NCI-H524 (cell line): ENCODE measurements at regions not wholly inside any gene's neighbourhood (a gene's known extent, or its start where the extent isn't known, plus 50 kb on each side); places are given as distances from the start of the nearest gene placed in this dataset.
"Not testable (repeated sequence)": the region's sequence is repeated elsewhere in the genome, so short reads cannot be mapped to it uniquely, and the experiment has no call there.

Experiments used
- DNase-seq, 2 experiments: peaks; one replicate each; lab custom pipeline; 2025; lab: John Stamatoyannopoulos, UW

GRCh38 chr5:159784993-159785392 lies 131.3 kb upstream of the ADRA1B start:
- DNase-seq: no peak

DNA sequence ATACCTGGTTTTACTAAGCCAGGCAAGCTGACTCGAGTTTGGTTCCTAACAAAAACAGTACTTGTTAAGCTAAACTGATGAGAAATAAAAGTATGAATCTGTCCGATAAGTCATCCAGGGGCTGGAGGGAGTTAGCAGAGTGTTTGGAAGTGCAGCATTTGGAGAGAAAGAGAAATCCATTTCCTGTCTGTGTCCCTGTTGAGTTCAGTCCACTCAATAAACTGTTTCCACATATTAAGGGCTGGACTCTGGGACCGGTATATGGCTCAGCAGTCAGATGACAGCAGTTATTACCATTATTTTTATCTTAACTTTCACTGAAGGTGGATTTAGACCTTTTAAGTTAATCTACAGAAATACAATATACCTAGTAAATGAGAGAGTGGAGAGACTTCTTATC lies 130.6 kb upstream of the ADRA1B start:
- DNase-seq: no peak

GRCh38 chr5:159786201-159786600 lies 130.1 kb upstream of the ADRA1B start:
- DNase-seq: no peak

DNA sequence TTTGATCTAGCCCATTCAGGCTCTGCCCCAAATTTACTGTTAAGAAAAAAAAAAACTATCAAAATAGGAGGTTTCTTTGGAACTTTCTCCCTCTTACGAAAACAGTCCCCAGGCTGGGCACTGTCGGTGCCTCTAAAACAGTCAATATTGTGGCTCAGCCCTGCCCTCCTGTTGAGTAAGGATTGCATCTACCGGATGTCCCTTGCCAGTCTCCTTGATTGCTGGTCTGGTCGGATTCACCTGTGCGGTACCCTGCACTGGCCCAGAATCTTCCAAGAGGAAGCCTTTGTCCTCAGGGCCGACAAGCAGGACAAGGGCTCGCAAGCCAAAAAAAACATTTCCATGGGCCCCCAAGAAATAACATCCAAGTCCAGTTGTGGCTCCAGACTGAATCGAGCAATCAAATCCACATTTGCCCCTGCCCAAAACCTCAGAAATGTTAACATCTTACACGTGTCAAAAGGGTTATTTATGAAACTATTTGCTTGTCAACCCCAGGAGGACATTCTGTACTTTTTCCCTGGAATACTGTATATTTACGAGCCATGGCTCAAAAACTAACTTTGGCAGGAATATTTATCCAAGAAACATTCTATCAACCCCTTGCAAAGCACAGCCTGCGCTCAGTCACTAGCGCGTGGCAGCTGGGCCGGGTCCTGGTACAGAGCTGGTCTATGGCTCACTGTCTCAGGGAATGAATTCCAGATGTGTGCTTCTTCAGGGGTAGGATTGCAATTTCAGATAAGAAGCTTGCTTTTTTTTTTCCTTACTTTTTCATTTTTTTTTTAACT lies 129.2 kb upstream of the ADRA1B start:
- DNase-seq: no peak

DNA sequence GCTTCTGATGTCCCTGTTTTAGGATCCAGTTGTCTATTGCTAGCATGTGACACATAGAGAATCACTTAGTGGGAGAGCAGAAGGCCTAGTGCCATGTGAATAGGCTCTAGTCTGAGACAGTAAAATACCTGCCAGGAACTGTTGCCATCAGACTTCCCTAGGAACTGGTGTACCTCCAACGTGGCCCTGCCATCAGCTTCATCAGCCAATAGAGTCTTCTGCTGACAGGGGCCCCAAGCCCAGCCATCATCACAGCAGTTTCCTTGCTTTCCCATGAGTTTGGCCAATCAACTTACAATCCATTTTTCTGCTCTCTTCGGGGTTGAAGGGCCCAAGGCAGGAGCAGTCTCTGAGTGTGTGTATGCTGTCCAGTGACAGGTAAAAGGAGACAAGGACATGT lies 128.4 kb upstream of the ADRA1B start:
- no peak for DNase-seq

DNA sequence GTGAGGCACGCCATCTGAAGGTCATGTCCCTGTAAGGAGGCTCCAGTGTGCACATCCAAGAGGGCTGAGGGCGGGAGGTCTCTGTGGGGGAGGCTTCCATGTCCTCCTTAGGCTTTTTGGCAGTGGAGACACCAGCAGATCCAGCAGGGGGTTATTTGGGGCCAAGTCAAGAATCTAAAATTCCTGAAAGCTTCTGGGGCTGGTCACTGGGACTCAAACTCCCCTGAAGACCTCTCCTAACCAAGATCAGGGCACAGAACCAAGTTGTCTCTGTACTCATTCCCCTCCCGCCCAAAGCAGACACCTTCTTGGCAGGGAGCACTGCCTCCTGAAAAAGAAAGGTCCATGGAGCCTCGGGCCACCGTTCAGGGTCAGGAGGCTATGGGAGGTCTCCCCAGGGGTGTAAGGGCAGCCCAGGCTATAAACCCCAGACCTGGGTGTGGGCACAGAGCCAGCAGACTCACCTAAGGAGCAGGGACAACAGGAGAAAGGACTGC lies 127.4 kb upstream of the ADRA1B start:
- DNase-seq: no peak

DNA sequence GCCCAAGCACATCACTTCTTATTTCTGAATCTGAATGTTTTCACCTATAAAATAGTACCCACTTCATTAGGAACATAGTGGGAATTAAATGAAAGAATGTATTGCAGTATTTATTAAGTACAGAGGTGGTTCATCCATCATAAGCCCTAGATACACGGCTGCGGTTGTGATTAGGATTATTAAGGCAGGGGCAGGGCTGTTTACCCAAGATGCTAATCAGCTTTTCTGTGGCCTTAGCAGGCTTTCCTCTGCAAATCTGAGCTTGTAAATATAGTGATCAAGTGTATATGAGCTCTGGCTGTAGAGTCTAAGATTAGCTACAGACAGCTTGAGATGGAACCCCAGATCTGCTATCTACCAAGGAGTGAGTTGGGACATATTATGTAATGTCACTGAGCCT lies 124.1 kb upstream of the ADRA1B start:
- DNase-seq: no peak

- DNase-seq: no peak
Measured at GRCh38 chr5:159797261-159797970, 118.9 kb upstream of the ADRA1B start.

DNA sequence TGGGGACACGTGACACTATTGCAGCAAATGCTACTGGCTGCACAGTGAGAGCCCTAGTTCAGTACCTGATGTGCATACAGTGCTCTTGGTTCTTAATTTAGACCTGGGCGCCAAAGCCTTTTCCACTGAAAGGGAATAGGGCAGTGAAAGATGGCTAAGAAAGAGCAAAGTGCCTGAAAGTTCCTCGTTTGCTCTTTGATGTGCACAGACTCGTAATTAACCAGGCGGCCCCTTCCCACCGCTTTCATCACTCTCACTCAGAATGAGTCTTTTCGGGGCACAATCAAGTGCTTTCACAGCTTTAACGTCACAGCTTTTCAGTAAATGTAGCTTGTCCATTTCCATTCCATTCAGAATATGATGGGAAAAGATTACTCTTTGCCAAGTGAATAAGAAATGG lies 116.6 kb upstream of the ADRA1B start:
- DNase-seq: no peak

GRCh38 chr5:159800131-159800840 lies 116.0 kb upstream of the ADRA1B start:
- no peak for DNase-seq

DNA sequence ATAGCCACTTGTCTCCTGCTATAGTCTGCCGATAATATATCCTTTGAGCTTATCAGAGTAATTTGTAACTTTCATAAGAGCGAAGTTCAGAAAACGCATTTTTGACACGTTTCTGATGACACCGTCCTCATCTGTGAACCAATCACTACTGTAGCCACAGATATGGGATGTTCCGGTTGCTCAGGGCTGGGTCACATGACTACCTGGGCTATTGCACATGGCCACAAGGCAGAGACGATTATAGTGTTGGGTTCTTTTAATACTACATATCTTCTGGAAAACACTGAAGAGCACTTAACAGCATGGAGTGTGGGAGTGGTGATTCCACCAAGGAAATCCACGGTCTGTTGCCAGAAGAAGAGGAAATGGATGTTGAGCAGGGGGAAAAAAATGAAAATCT lies 115.0 kb upstream of the ADRA1B start:
- DNase-seq: no peak

DNA sequence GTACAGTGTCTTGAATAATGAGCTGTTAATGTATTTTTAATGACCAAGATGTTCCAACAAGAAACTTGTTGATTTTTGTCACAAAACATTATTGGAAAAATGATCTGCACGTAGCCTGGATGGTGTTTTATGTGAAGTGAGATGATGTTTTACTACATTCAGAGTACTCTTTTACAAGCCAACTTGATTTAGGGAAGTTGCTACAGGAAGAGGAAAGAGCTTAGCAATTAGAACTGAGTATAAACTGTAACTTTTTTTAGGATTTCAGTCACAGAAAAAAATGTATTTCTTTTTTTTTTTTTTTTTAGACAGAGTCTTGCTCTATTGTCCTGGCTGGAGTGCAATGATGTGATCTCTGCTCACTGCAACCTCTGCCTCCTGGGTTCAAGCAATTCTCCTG lies 113.6 kb upstream of the ADRA1B start:
- no peak for DNase-seq

DNA sequence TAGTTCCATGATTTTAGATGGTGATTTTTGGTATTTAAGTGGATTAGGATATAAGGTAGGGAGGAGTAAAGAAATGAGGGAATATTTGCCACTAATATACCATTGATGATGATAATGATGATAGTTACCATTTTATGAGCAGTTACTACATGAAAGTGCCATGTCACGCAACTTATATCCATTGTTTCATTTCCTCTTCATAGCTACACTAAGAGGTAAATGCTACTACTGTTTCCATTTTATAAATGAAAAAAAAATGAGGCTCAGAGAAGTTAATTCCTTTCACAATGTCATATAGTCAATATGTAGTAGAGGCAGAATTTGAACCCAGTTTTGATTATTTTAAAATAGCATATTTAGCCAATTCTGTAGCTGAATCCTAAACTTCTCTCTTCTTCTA lies 112.2 kb upstream of the ADRA1B start:
- DNase-seq: no peak

DNA sequence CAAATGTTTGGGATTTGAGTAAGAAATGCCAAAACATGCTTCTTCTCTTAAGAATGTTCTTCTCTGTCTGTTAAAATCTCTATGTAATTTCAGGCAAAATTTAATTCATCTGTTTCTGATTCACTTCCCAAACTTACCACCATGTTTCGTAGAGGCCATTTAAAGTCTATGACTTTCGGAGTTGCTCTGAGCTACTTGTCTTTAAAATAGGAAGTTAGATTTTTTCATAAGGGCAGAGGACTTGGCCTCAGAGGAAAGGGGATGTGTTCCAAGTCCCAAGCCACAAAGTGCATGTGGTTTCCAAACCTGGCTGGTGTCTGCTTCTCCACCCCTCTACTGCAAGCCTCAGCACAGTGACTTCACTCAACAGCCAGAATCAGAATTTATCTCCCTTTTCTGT lies 111.3 kb upstream of the ADRA1B start:
- DNase-seq: no peak

- DNase-seq: not testable (repeated sequence)
Measured at GRCh38 chr5:159807135-159807534, 109.1 kb upstream of the ADRA1B start.

DNA sequence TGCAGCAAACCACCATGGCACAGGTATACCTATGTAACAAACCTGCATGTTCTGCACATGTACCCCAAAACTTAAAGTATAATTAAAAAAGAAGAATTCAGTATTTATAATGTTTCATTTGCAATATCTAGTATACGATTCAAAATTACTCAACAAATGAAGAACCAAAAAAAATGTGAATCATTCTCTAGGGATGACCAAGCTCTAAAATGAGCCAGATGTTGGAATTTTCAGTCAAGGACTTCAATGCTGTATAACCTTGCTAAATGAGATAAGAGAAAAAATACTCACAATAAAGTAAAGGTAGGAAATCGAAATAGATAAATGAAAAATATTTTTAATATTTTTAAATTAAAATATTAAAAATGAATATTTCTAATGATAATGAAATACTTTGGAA lies 108.7 kb upstream of the ADRA1B start:
- no peak for DNase-seq

DNA sequence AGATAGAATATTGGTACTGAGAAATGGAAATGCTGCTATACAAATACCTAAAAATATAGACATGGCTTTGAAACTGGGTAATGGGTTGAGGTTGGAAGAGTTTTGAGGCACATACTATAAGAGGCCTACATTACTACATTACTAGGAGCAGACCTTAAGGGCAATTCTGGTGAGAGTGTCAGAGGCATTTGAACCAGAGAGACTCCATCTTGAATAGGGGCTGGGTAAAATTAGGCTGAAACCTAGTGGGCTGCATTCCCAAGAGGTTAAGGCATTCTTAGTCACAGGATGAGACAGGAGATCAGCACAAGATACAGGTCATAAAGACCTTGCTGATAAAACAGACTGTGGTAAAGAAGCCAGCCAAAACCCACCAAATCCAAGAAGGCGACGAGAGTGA lies 104.6 kb upstream of the ADRA1B start:
- DNase-seq: no peak

DNA sequence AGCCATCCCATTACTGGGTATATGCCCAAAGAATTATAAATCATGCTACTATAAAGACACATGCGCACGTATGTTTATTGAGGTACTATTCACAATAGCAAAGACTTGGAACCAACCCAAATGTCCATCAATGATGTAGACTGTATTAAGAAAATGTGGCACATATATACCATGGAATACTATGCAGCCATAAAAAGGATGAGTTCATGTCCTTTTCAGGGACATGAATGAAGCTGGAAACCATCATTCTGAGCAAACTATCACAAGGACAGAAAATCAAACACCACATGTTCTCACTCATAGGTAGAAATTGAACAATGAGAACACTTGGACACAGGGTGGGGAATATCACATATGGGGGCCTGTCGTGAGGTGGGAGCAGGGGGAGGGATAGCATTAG lies 103.5 kb upstream of the ADRA1B start:
- DNase-seq: not testable (repeated sequence)

- no peak for DNase-seq
Measured at GRCh38 chr5:159814222-159814621, 102.1 kb upstream of the ADRA1B start.

DNA sequence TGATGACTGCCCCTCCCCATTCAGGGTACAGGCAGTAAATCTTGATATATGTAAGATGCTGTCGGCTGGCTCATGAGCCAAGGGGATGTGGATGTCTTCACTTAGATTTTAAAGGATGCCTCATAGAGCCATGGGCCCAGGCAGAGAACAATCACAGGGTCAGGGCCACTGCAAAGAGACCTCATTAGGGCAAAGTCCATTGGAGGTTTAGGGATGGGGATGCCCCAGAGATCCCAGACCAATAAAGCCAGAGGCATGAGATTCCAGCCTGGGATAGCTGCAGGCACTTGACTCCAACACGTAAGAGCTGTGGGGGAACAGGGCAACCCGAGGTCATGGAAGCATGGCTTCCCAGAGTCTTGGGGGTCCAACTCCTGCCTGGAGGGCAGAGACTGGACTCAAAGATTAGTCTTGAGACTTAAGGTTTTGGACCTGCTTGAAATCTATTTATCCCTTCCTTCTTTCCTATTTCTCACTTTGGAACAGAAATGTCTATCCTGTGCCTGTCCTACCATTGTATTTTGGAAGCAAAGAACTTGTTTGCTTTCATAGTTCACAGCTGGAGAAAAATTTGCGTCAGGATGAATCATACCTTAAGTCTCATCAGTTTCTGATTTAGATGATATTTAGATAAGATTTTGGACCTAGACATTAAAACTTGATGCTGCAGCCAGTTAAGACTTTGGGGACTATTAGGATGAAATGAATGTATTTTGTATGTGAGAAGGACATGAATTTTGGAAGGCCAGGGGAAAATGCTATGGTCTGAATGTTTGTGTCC lies 101.3 kb upstream of the ADRA1B start:
- no peak for DNase-seq

GRCh38 chr5:159817262-159818029 lies 98.8 kb upstream of the ADRA1B start:
- no peak for DNase-seq
